ENCODE measurements at regions not wholly inside any gene's neighbourhood (a gene's known extent, or its start where the extent isn't known, plus 50 kb on each side); places are given as distances from the start of the nearest gene placed in this dataset.

GRCh38 chr6:47924001-47924400, 142.2 kb downstream of the OPN5 start:
- DNase-seq: no peak

GRCh38 chr6:47922391-47922790, 140.6 kb downstream of the OPN5 start:
- DNase-seq: no peak

- no peak for DNase-seq
Observed at GRCh38 chr6:47919875-47920274, 138.0 kb downstream of the OPN5 start.

GRCh38 chr6:47917811-47918210, 136.0 kb downstream of the OPN5 start:
- DNase-seq: no peak

GRCh38 chr6:47917202-47917601, 135.4 kb downstream of the OPN5 start:
- DNase-seq: no peak

GRCh38 chr6:47915017-47915416, 133.2 kb downstream of the OPN5 start:
- DNase-seq: no peak

GRCh38 chr6:47908271-47908670, 126.4 kb downstream of the OPN5 start:
- no peak for DNase-seq

- DNase-seq: no peak
Observed at GRCh38 chr6:47905717-47906116, 123.9 kb downstream of the OPN5 start.

GRCh38 chr6:47897247-47897646, 115.4 kb downstream of the OPN5 start:
- no peak for DNase-seq

GRCh38 chr6:47890326-47890875, 108.6 kb downstream of the OPN5 start:
- DNase-seq: no peak

- DNase-seq: no peak
Observed at GRCh38 chr6:47879015-47879414, 97.2 kb downstream of the OPN5 start.

All from dermis blood vessel endothelial cell (primary cell).